Gastrocnemius medialis (tissue), 4 donors: ENCODE measurements at regions not wholly inside any gene's neighbourhood (a gene's known extent, or its start where the extent isn't known, plus 50 kb on each side); places are given as distances from the start of the nearest gene placed in this dataset.
"Not testable (repeated sequence)": the region's sequence is repeated elsewhere in the genome, so short reads cannot be mapped to it uniquely, and the experiment has no call there.

Experiments
- ATAC-seq, 2 donors: fragments of 150-250 bp; one replicate each; pipeline ENCODE4 v1.9.1; 2016
- DNase-seq, 2 donors: peaks; one replicate each; pipeline ENCODE4 v3.0.0-alpha.2; 2019
- H3K27ac ChIP-seq, 4 donors: fragments of 200-600 bp; sonication (generic); 1 replicate in 1 of 4; 2 replicates in 3 of 4; pipeline ENCODE4 v1.5.1; 2016 to 2018; ENCODE audit warnings: mild to moderate bottlenecking in 2 of 4, moderate library complexity in 1 of 4
- H3K27me3 ChIP-seq, 3 donors: fragments of 200-600 bp; sonication (generic) in 2 of 3; 1 replicate in 1 of 3; 2 replicates in 2 of 3; pipeline versions ENCODE4 v1.5.1 to v1.6.0; 2016 to 2019; ENCODE audit warnings: mild to moderate bottlenecking in 1 of 3, moderate library complexity in 1 of 3
- H3K36me3 ChIP-seq, 2 donors: fragments of 200-600 bp; sonication (generic) in 1 of 2; one replicate each; pipeline ENCODE4 v1.5.1; 2017 to 2018
- H3K4me1 ChIP-seq, 2 donors: fragments of 200-600 bp; sonication (generic) in 1 of 2; one replicate each; pipeline ENCODE4 v1.5.1; 2016 to 2017; ENCODE audit warnings: mild to moderate bottlenecking in 2 of 2
- H3K4me3 ChIP-seq, 4 donors: fragments of 200-600 bp; sonication (generic) in 3 of 4; 1 replicate in 1 of 4; 2 replicates in 3 of 4; pipeline ENCODE4 v1.5.1; 2016 to 2019; ENCODE audit warnings: mild to moderate bottlenecking in 2 of 4
- H3K9me3 ChIP-seq, 3 donors: fragments of 200-600 bp; sonication (generic) in 2 of 3; 1 replicate in 1 of 3; 2 replicates in 2 of 3; pipeline ENCODE4 v1.5.1; 2016 to 2019
- CTCF ChIP-seq, 5 experiments: fragments of 450-650 bp in 3 of 5; fragments of 200-600 bp in 2 of 5; sonication (generic) in 2 of 5; IDR thresholded peaks in 4 of 5; conservative IDR thresholded peaks in 1 of 5; 1 replicate in 4 of 5; 2 replicates in 1 of 5; pipeline ENCODE4 v1.5.1; 2016 to 2019; ENCODE audit warnings: antibody characterized with exemption in 5 of 5, mild to moderate bottlenecking in 3 of 5, moderate library complexity in 3 of 5
- POLR2A ChIP-seq, 2 donors: fragments of 450-650 bp; IDR thresholded peaks; one replicate each; pipeline ENCODE4 v1.6.1; 2017; ENCODE audit warnings: antibody characterized with exemption in 2 of 2, mild to moderate bottlenecking in 2 of 2, moderate library complexity in 2 of 2
- in situ Hi-C, 4 donors: fragments of 200-750 bp; cut with MboI; loops; one replicate each; pipeline versions ENCODE4 v1.15.0 to v1.8.0; 2017; ENCODE audit warnings: low sequenced_read_pairs in 4 of 4
- intact Hi-C: fragments of 100-400 bp; cut with DNase I; formaldehyde crosslinking; loops from one replicate; pipeline ENCODE4 v1.15.1; 2023; ENCODE audit warnings: low total_unique reads

GRCh38 chr2:116776556-116776955, 1037.9 kb upstream of the DDX18 start:
- no peaks in the 10 kb centered on the region for H3K36me3 ChIP-seq
- H3K27me3 ChIP-seq: no peaks in the 10 kb centered on the region
- no peak overlapping the region for H3K4me3 ChIP-seq
- peaks cover 0 to 6% (median 0%) of the 10 kb centered on the region in 3 donors for H3K9me3 ChIP-seq
- no peak for DNase-seq
- TF ChIP-seq POLR2A (IDR thresholded peaks at IDR 0.05) (no peak), CTCF (IDR thresholded peaks at IDR 0.05 in 4 of 5, conservative IDR thresholded peaks at IDR 0.05 in 1 of 5) (no peak)
- no peak for ATAC-seq
- in situ Hi-C loops: no loop called here
- intact Hi-C loops: no loop called here
- no peaks in the 10 kb centered on the region for H3K4me1 ChIP-seq
- no peak overlapping the region for H3K27ac ChIP-seq

GRCh38 chr2:116787848-116788247, 1026.6 kb upstream of the DDX18 start:
- Histone ChIP-seq H3K27ac (no peak overlapping the region), H3K27me3 (no peaks in the 10 kb centered on the region), H3K4me3 (no peak overlapping the region), H3K4me1 (no peaks in the 10 kb centered on the region), H3K36me3 (no peaks in the 10 kb centered on the region), H3K9me3 (no peaks in the 10 kb centered on the region)
- in situ Hi-C loops: no loop called here
- DNase-seq (no peak), ATAC-seq (no peak)
- intact Hi-C loops: no loop called here
- TF ChIP-seq POLR2A (IDR thresholded peaks at IDR 0.05) (no peak), CTCF (IDR thresholded peaks at IDR 0.05 in 4 of 5, conservative IDR thresholded peaks at IDR 0.05 in 1 of 5) (no peak)

GRCh38 chr2:116802671-116803070, 1011.8 kb upstream of the DDX18 start:
- no peaks in the 10 kb centered on the region for H3K9me3 ChIP-seq
- intact Hi-C loops: no loop called here
- no peaks in the 10 kb centered on the region for H3K36me3 ChIP-seq
- ATAC-seq (no peak), DNase-seq (no peak)
- no peak overlapping the region for H3K27ac ChIP-seq
- H3K4me1 ChIP-seq: no peaks in the 10 kb centered on the region
- no peak for TF ChIP-seq CTCF (IDR thresholded peaks at IDR 0.05 in 4 of 5, conservative IDR thresholded peaks at IDR 0.05 in 1 of 5)
- TF ChIP-seq POLR2A (IDR thresholded peaks at IDR 0.05): no peak
- in situ Hi-C loops: no loop called here
- H3K27me3 ChIP-seq: no peaks in the 10 kb centered on the region
- H3K4me3 ChIP-seq: no peak overlapping the region

- no peaks in the 10 kb centered on the region for H3K9me3 ChIP-seq
- H3K27me3 ChIP-seq: no peaks in the 10 kb centered on the region
- no peak overlapping the region for H3K27ac ChIP-seq
- no peaks in the 10 kb centered on the region for H3K4me1 ChIP-seq
- DNase-seq: no peak
- in situ Hi-C loops (no loop called here), intact Hi-C loops (no loop called here)
- no peaks in the 10 kb centered on the region for H3K36me3 ChIP-seq
- ATAC-seq: no peak
- H3K4me3 ChIP-seq: no peak overlapping the region
- no peak for TF ChIP-seq POLR2A (IDR thresholded peaks at IDR 0.05)
- no peak for TF ChIP-seq CTCF (IDR thresholded peaks at IDR 0.05 in 4 of 5, conservative IDR thresholded peaks at IDR 0.05 in 1 of 5)
Measured at GRCh38 chr2:116804901-116805300, 1009.6 kb upstream of the DDX18 start.

GRCh38 chr2:116806505-116806904, 1008.0 kb upstream of the DDX18 start:
- H3K36me3 ChIP-seq, H3K4me1 ChIP-seq, H3K27me3 ChIP-seq, H3K4me3 ChIP-seq, ATAC-seq, H3K9me3 ChIP-seq, intact Hi-C loops, H3K27ac ChIP-seq, in situ Hi-C loops, DNase-seq: not testable (repeated sequence)
